HG03108 (cell line): ENCODE measurements at regions not wholly inside any gene's neighbourhood (a gene's known extent, or its start where the extent isn't known, plus 50 kb on each side); places are given as distances from the start of the nearest gene placed in this dataset.
"Not testable (repeated sequence)": the region's sequence is repeated elsewhere in the genome, so short reads cannot be mapped to it uniquely, and the experiment has no call there.

Source experiments
- ATAC-seq: cut with Tn5 transposase; IDR thresholded peaks from one replicate; pipeline ENCODE4 v1.9.1; 2021; ENCODE audit warnings: moderate library complexity; ENCODE audit not compliant: unreplicated experiment

DNA sequence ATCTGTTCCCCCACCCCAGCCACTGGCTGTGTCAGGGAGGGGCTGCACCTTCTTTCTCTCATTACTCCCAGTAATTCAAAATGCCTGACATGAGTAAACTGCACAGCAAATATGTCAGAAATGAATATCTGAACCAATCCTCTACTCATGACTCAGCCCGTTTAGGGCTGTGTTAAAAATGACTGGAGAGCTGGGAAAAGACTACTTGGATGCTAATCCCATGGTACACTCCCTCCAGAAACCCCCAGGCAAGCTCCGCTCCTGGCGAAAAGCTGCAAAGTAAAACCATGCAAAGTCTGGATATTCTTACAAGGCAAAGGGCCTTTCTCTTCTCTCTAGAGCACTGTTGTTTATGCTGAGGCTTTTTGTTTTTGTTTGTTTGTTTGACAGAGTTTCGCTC lies 448.1 kb upstream of the DYNLRB2 start:
- no peak for ATAC-seq

DNA sequence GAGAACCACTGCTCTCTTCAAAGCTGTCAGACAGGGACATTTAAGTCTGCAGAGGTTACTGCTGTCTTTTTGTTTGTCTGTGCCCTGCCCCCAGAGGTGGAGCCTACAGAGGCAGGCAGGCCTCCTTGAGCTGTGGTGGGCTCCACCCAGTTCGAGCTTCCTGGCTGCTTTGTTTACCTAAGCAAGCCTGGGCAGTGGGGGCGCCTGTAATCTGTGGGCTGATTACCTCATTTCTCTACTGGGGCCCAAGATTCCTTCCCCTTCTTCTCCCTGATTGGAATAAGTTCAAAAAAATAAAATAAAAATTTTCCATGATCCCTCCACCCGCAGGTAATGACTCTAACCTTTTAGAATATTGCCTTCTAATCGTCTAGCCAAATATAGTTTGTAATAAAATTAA lies 449.3 kb upstream of the DYNLRB2 start:
- not testable (repeated sequence) for ATAC-seq

DNA sequence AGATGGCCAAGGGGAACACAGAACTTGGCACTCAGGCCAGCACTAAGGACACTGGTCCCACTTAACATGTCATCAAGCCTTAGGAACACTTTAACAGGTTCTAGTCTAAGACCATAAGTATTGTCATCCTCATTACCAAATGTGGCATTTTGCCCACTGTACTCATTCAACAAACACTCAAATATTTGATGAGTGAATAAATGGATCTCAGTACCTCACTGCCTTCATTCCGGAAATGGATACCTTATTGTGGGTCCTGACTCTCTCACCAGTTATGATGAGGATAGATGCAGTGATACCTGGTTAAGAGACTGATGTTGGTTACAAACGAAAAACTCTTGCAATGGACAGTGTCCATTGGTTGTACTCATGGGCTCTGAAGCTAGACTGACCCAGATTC lies 455.2 kb upstream of the DYNLRB2 start:
- ATAC-seq, result no peak

DNA sequence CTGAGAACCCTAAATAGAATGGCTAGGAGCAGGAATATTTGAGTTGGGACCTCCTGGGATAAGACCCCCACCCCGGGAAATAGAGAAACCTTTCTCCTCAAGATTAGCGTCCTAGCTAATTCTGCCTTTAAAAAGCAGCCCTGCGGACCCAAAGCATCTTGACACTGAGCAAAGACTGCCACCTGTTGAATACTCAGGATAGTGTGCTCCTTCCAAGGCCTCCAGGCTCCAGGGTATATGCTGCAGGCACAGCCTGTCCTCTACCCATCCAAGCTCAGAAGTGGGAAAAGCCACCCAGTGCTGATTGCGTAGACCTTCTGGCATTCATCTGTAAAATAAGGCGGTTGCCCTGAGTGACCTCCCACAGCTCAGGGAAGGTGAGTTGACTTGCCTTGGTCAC lies 456.2 kb upstream of the DYNLRB2 start:
- no peak for ATAC-seq

DNA sequence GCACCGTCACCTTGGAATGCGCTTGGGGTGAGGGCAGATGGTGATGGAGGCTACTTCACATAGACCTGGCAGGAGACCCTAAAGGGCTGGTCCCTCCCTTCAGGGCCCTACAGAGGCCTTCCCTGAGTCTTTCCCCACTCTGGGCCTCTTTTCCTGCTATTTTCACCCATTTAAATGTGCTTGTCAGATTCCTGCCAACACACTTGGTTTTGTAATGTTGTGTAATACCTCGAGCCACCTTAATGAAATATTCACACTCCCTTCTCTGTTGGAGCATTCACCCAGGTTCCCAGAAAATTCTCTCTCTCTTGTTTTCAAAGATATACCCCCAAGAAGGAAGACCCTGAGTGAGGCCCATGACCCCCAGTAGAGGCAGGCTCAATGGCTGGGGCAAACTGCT lies 456.6 kb upstream of the DYNLRB2 start:
- no peak for ATAC-seq

DNA sequence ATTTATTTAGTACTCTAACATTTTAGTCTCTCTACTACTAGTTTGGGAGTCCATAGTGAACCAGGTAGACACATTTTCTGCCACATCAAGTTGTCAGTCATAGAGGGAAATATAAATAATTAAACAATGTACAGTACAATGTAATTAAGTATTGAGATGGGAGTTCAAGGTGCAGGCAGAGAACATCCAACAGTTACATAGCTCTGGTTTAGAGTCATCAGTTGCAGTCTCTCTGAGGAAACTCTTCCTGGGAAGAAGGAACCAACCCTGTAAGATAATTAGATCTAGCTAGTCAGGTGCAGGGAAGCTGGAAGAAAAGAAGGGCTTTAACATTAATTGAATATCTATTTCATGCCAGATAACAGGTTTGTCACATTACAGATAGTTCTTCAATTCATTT lies 457.9 kb upstream of the DYNLRB2 start:
- no peak for ATAC-seq

DNA sequence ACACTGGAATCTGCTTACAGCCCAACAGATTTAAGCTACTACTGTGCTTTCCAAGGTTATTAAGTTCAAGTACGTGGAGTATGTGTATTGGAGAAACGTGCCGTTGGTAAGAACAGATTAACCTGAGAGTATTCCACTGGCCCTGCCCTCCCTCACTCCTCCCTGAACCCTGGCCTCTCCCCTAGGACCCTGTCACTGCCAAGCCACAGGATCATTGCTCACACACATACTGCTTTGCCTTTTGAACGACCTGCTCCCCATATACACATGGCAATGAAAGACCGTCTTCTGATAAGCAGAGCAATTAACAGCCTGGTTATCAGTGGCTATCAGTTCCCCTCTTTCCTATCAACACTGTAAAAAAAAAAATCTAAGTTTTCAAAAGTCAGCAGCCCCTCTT lies 458.9 kb upstream of the DYNLRB2 start:
- ATAC-seq, result no peak

DNA sequence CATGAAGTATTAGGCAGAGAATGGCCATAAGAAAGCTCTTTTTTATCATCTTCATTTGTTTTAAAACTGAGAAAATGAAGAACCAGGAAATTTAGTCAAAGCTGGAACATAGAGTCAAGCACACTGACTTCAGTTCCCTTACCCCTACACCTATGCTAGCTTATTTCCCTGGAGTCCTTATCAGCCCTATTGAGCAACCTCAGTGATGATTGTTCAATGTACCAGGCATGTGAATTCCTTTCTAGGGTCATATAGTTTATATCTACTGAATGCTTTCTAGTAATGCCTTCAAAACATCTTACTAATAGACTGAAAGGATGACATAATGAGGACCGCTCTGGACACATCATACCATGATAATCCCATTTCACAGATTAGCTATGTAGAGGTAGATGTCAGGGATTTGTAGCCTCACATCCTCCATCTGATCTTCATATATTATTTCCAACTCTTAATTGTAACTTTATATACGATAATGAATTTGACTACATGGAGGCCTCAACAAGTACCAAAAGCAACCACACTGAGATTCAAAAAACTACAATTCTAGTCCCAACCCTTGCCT lies 460.4 kb upstream of the DYNLRB2 start:
- ATAC-seq, result no peak

DNA sequence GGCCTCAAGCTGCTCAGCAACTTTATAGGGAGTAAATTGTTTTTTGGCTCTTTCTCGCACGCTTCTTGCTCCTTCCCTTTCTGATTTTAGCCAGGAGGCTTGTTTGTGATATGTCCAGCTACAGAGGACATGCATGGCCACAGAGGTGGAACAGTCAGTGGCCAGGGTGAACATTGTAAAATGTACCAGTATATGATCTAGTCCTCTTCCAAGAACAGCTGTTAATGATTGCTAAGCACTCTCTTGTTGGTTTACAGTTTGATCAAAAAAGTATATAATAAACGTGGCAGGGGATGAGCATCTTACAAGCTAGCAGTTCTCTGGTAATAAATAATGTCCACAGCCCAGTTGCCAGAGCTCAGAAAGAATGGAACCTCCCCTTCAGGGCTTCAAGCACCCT lies 461.7 kb upstream of the DYNLRB2 start:
- ATAC-seq, result no peak

DNA sequence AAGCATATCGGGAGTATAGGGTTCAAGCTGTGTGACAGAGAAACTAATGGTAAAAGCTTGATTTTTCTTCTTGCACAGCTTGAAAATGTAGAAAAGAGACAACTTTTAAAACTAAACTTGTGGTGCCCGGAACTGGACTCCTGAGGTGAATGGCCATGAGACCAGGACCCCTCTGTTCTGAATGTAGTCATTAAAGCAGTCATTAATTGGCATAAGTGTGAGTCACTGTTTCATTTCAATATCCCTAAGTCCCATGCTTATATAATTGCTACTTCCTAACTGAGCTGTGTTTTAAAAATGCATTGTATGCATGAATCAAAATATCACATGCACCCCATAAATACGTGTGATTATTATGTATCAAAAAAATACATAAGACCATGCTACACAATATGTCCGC lies 463.1 kb upstream of the DYNLRB2 start:
- ATAC-seq, result no peak

DNA sequence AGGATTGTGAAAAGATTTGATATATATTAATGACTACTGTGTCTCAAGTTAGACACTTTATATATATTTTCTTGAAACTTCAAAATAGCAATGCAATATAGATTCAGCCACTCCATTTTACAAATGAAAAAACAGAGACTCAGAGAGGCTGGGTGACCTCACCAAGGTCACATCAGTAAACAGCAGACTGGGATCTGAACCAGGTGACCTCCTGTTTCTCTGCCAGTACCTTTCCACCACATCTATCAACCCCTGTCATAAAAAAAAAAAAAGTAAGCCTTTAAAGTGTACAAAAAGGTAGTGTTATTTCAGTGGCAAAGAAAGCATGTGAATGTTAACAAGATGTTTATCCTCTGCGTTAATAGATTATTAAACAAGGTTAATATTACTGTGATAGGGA lies 466.5 kb upstream of the DYNLRB2 start:
- ATAC-seq, result no peak

DNA sequence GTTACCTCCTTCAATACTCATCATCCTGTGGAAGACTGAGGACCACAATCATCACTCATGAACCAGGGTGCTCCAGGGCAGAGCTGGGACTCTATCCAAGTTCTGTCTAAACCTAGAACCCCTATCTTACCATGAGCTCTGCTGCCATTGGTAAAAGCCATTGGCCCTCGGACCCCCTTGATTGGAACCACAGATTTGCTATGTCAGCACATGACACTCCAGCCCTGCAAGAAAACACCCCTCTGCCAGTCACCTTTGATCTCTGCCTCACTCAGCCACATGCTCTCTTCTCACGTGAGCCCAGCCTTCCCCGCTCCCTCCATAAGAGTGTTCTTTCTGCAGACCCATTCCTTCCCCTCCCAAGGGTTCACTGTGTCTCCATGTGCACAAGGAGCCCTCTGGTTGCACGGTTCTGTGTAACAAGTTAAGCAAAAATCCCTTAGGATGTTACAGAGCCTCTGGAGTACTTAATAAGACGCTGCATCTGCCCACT lies 468.8 kb upstream of the DYNLRB2 start:
- no peak for ATAC-seq

DNA sequence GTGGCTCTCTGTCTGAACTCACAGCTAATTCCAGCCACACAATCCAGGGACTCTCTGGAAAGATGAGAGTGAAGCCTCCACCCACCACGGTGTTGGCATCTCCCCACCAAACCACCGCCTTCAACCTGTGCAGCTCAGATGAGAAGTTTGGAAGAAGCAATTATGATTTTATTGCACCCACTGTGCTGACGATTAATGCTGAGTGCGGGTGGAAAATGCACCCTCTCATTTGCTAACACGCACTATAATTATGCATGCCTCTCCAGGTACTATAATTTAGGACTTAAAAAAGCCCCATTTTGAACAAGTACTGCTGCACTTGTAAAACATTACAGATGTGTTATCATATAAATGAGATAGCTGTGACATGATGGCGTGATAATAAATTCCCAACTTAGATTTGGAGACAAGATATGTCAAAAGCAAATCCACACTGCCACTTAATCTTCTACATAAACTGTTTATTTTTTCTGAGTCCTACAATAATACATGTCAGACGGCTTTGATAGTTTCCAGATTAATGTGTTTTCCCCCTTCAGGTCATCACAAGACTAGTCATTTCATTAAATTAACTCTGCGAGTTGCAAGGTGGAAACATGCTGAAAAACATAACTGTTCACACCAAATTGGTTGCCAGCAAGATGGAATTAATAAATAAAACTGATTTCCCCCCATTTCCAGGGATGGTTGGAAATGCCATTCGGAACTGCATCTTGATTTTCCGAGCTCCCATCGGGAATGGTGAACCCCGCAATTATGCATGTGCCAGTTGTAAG lies 466.5 kb upstream of the MAF start:
- ATAC-seq, result no peak

DNA sequence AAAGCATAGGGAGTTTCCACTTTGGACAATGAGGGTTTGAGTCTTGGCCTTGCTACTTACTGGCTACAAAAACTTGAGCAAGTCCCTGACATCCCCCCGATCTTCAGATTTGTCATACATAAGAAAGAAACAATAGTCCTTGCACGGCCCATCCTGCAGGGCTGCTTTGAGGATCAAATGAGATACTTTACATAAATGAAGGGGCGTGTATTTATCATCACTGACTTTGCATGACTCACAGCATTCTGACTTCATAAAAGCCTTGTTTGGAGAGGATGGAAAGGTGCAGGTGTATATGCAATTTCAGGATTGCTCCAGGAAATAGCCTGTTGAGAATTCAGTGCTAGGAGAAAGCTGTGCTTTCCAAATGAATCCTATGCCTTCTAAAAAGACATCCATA lies 465.0 kb upstream of the MAF start:
- no peak for ATAC-seq

DNA sequence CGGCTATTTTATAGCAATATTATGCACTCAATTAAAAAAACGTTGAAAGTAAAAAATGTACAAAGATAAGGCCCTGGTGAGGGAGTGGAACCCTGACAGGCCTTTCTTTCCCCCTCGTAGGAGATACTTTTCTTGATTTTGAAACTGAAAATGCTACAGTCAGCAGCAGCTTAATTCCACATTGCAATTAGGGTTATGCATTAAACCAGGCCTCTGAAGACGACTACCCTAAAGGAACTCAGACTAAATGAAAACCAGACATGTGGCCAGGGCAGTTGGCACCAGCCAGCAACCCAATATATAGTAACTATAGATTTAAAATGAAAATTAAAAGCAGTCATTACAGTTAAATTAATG lies 463.2 kb upstream of the MAF start:
- no peak for ATAC-seq

DNA sequence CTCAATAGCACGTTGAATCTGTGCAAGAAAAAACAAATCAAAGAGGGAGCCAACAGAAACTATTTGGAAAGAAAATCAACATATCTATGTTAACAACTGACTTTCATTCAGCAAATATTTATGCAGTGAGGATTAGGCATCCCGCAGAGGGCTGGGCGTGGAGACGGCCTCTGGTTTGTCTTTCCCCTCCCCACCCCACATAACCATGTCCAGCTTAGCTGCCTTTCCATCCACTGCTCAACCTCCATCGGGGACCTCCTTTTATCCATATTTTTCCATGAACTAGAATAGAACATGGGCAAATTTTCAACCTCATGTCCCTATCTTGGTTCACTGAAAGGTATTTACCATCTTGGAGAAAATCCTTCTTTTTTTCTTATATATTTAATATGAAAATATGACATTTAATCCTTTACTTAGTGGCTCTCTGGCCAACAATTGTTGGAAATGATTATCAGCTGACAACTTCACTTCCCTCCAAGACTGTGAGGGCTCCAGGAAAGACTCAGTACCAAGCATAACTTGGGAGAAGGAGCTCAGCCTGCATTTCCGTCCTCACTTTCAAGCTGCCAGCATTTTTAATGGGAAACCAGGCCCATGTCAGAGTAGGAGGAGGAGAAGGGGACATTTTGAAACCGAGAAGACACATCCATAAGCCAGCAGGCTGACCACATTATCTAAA lies 462.6 kb upstream of the MAF start:
- ATAC-seq, result no peak

DNA sequence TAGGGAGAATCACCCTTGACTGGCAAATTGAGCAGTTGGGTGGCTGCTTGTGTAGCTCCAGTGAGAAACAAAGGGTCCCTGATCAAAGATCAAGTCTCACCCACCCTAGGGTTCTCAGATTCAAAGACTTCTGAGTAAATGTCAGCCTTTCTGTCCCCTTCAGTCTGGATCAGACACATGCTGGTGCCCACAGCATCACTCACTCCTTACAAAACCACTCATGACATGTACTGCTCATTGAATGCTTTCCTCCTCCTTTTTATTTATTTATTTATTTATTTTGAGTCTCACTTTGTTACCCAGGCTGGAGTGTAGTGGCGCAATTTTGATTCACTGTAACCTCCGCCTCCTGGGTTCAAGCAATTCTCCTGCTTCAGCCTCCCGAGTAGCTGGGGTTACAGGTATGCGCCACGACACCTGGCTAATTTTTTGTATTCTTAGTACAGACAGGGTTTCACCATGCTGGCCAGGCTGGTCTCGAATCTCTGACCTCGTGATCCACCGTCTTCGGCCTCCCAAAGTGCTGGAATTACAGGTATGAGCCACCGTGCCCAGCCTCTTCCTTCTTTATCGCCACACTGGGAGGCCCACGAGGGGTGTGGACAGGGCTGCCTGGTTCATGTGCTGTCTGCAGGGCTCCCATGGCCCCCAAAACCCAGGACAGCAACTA lies 462.0 kb upstream of the MAF start:
- ATAC-seq, result no peak

DNA sequence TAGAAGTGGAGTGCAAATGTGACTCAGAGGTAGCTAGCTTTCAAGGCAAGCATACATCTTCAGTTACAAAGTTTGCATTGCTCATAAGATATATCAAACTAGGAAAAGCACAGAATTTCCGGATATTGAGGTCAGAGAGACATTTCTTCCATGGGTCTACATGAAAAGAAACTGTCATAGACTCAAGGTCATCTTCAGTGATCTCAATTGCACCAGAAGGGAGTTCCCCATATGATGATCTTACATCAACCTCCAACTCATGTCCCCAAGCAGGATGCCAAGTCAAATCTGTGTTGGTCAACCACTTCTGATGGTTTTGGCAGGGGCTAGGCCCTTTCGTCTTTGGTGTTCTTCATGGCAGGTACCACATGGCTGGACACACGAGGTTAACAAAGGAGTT lies 459.9 kb upstream of the MAF start:
- no peak for ATAC-seq

DNA sequence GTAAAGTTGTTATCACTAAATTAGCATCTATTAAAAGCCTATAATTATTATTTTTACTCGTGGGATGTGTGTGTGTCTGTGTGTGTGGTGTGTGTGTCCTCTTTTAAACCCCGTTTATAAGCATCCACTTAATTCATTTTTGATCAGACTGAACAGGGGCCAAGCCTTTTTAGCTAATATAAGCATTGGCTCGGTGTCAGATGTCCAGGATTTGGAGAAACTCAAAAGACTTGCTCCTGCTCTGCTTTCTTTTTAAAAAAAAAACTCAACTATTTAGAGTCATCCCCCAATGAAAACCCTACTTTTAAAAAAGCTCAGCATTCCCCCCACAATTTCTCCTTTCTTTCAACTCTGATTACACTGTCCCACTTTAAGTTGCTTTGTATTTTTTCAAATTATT lies 459.3 kb upstream of the MAF start:
- ATAC-seq, result no peak

DNA sequence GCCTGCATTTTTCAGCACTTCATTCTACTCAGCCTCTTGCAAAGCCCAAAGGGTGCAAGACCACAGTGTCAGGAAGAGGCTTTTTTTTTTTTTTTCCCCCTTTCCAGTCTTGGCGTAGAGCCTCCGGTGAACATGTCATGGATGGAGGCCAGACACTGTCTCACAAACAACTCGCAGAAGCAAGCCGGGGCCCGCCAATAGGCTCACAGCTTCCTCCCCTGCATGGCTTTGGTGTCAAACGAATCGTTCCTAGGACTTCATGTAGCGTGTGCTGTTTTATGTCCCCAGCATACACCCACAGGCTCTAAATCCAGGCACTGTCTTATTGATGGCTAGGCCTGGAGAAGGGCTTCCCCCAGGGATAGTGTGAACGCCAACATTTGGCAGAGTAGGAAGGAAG lies 457.7 kb upstream of the MAF start:
- no peak for ATAC-seq

DNA sequence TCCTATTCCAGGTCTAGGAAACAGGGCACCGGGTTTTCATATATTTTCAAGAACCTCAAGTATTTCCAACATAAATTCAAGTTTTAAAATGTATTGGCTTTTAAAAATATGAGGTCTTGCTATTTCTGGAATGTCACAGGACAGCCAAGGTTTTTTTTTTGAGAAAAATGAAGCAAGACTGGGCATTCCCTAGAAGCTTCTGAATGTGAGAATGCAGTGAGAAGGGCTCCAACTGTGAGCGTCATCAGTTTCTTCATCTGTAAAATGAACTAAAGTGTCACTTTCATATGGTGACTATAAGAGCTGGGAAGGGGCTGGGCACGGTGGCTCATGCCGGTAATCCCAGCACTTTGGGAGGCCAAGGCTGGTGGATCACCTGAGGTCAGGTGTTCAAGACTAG lies 455.8 kb upstream of the MAF start:
- ATAC-seq, result no peak

DNA sequence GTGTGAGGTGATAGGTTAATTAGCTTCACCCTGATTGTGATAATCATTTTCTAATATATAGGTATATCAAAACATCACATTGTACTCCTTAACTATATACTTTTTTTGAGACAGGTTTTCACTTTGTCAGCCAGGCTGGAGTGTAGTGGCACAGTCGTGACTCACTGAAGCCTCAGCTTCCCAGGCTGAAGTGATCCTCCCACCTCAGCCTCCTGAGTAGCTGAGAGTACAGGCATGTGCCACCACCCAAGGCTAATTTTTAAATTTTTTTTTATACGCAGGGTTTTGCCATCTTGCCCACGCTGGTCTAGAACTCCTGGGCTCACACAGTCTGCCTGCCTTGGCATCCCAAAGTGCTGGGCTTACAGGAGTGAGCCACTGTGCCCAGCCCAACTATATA lies 455.3 kb upstream of the MAF start:
- no peak for ATAC-seq
